Stomach (tissue), 8 donors: ENCODE measurements at regions not wholly inside any gene's neighbourhood (a gene's known extent, or its start where the extent isn't known, plus 50 kb on each side); places are given as distances from the start of the nearest gene placed in this dataset.
A peak's percentile ranks its signal among the peaks of the same experiment; 100 is the strongest.

ENCODE experiments used
- DNase-seq, 2 donors: peaks; one replicate each; pipeline versions ENCODE4 v3.0.0 to v3.0.0-alpha.2; 2013 to 2019
- H3K27ac ChIP-seq, 5 donors: fragments of 200-600 bp in 4 of 5; sonication (generic) in 4 of 5; one replicate each; pipeline ENCODE4 v1.5.1; 2013 to 2019; ENCODE audit warnings: mild to moderate bottlenecking in 1 of 5, moderate library complexity in 1 of 5
- H3K27me3 ChIP-seq, 3 donors: fragments of 200-600 bp; sonication (generic); one replicate each; pipeline ENCODE4 v1.5.1; 2017 to 2019; ENCODE audit warnings: mixed run types in 1 of 3
- H3K36me3 ChIP-seq, 4 donors: fragments of 200-600 bp; sonication (generic); 1 replicate in 3 of 4; 2 replicates in 1 of 4; pipeline ENCODE4 v1.5.1; 2016 to 2019
- H3K4me1 ChIP-seq, 4 donors: fragments of 200-600 bp; sonication (generic); one replicate each; pipeline ENCODE4 v1.5.1; 2016 to 2019
- H3K4me3 ChIP-seq, 4 donors: fragments of 200-600 bp; sonication (generic) in 3 of 4; one replicate each; pipeline ENCODE4 v1.5.1; 2016 to 2019; ENCODE audit warnings: mild to moderate bottlenecking in 1 of 4
- H3K9me3 ChIP-seq, 4 donors: fragments of 200-600 bp; sonication (generic); one replicate each; pipeline ENCODE4 v1.5.1; 2016 to 2019
- EP300 ChIP-seq: sonication (generic); formaldehyde crosslinking; IDR thresholded peaks from one replicate; pipeline ENCODE4 v1.6.1; 2017; ENCODE audit warnings: antibody characterized with exemption
- POLR2A ChIP-seq, 4 donors: fragments of 450-650 bp; IDR thresholded peaks; one replicate each; pipeline ENCODE4 v1.6.1; 2016; ENCODE audit warnings: antibody characterized with exemption in 4 of 4, control low read depth in 2 of 4, mild to moderate bottlenecking in 1 of 4, moderate library complexity in 1 of 4
- POLR2AphosphoS5 ChIP-seq, 3 donors: sonication (generic); formaldehyde crosslinking; IDR thresholded peaks; one replicate each; pipeline ENCODE4 v1.6.1; 2016; ENCODE audit warnings: antibody characterized with exemption in 3 of 3
- WGBS, 5 donors: extraction: QIAGEN DNeasy Blood & Tissue Kit in 3 of 5; methylation state at CpG; one replicate each; pipeline versions ENCODE4 v1.1.5 to v1.1.7; 2013 to 2018; 5-methylcytosine and 5-hydroxymethylcytosine counted together
- intact Hi-C: fragments of 100-400 bp; cut with DNase I; formaldehyde crosslinking; loops from one replicate; pipeline ENCODE4 v1.15.1; 2023; ENCODE audit warnings: low total_unique reads
- TF ChIP-seq, protein P1 (sequence below), 7 experiments: fragments of 450-650 bp in 4 of 7; fragments of 200-600 bp in 3 of 7; sonication (generic) in 3 of 7; IDR thresholded peaks; one replicate each; pipeline ENCODE4 v1.5.1; 2016 to 2019; ENCODE audit warnings: antibody characterized with exemption in 7 of 7, control low read depth in 2 of 7, mild to moderate bottlenecking in 1 of 7
- donor health status: healthy with polysubstance abuse.
- donor health status: Bipolar disorder and iron deficiency.
- donor health status: healthy.

DNA sequence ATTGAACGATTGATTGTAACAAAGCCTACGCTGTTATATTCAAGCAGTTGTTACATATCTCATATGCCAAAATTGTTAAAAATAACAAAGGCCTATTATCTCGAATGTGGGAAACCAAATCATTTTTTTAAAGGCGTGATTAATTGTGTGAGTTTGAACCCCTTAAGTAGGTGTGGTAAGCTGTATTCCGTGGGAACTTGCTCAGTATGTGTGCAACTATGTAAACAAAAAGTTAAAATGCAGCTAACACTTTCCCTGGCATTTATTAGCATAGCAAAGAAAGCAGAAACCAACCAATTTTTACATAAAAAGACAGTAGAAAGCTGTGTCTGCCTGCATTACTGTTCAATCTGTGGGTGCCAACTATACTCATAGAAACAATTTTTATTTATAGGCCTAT, 166.0 kb upstream of the HAND2 start:
- H3K4me1 ChIP-seq = no peaks in the 10 kb centered on the region
- peak in 1 of 2 donors; percentile 30 for DNase-seq
- intact Hi-C loops = no loop called here
- H3K27ac ChIP-seq = no peak overlapping the region
- no peaks in the 10 kb centered on the region for H3K36me3 ChIP-seq
- no peaks in the 10 kb centered on the region for H3K9me3 ChIP-seq
- 21 to 42% (median 29%) methylated on average over 5 of the region's 5 CpGs for WGBS, 5 donors
- H3K27me3 ChIP-seq = no peaks in the 10 kb centered on the region
- H3K4me3 ChIP-seq = no peak overlapping the region
- TF ChIP-seq POLR2AphosphoS5 (IDR thresholded peaks at IDR 0.05) = no peak
- TF ChIP-seq POLR2A (IDR thresholded peaks at IDR 0.05) = no peak
- no peak for TF ChIP-seq EP300
- TF ChIP-seq, protein P1, sequence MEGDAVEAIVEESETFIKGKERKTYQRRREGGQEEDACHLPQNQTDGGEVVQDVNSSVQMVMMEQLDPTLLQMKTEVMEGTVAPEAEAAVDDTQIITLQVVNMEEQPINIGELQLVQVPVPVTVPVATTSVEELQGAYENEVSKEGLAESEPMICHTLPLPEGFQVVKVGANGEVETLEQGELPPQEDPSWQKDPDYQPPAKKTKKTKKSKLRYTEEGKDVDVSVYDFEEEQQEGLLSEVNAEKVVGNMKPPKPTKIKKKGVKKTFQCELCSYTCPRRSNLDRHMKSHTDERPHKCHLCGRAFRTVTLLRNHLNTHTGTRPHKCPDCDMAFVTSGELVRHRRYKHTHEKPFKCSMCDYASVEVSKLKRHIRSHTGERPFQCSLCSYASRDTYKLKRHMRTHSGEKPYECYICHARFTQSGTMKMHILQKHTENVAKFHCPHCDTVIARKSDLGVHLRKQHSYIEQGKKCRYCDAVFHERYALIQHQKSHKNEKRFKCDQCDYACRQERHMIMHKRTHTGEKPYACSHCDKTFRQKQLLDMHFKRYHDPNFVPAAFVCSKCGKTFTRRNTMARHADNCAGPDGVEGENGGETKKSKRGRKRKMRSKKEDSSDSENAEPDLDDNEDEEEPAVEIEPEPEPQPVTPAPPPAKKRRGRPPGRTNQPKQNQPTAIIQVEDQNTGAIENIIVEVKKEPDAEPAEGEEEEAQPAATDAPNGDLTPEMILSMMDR (IDR thresholded peaks at IDR 0.05) = no peak

GRCh38 chr4:173685831-173686210, 155.8 kb upstream of the HAND2 start:
- intact Hi-C loops = no loop called here
- H3K27me3 ChIP-seq = no peaks in the 10 kb centered on the region
- no peak overlapping the region for H3K27ac ChIP-seq
- no peak for DNase-seq
- no peak overlapping the region for H3K4me3 ChIP-seq
- H3K9me3 ChIP-seq = no peaks in the 10 kb centered on the region
- H3K36me3 ChIP-seq = no peaks in the 10 kb centered on the region
- H3K4me1 ChIP-seq = no peaks in the 10 kb centered on the region
- TF ChIP-seq POLR2A (IDR thresholded peaks at IDR 0.05) (no peak), POLR2AphosphoS5 (IDR thresholded peaks at IDR 0.05) (no peak), EP300 (no peak)
- TF ChIP-seq, protein P1 (IDR thresholded peaks at IDR 0.05) = no peak

GRCh38 chr4:173685165-173685830, 155.3 kb upstream of the HAND2 start:
- H3K27ac ChIP-seq = no peak overlapping the region
- intact Hi-C loops = no loop called here

DNA sequence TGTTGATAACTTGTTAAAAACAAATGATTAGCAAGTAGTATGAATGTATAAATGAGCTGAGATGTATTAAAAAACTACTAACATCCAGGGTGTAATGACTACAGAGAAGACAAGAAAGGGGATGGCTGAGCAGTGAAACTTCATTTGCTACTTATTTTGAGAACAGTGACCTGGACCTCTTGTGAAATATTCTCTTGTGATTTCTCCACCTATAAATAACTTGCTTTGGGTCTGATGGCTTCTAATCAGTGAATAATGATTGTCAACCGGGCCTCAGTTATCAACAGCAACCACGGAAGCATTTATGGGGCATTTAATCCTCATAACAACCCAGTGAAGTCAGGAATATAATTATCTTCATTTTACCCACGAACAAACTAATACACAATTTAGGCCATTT, 154.2 kb upstream of the HAND2 start:
- no peak for DNase-seq
- intact Hi-C loops = no loop called here
- WGBS, 5 donors = 42 to 57% (median 53%) methylated on average over 3 of the region's 3 CpGs
- Histone ChIP-seq H3K9me3 (no peaks in the 10 kb centered on the region), H3K4me3 (no peak overlapping the region), H3K27me3 (no peaks in the 10 kb centered on the region), H3K4me1 (no peaks in the 10 kb centered on the region), H3K27ac (no peak overlapping the region), H3K36me3 (no peaks in the 10 kb centered on the region)
- no peak for TF ChIP-seq EP300
- TF ChIP-seq POLR2A (IDR thresholded peaks at IDR 0.05) = no peak
- no peak for TF ChIP-seq POLR2AphosphoS5 (IDR thresholded peaks at IDR 0.05)
- TF ChIP-seq, protein P1 (IDR thresholded peaks at IDR 0.05) = no peak

More at GRCh38 chr4:173685165-173685830, 155.3 kb upstream of the HAND2 start:
- H3K36me3 ChIP-seq = no peaks in the 10 kb centered on the region
- 59 to 75% (median 71%) methylated on average over 9 of the region's 9 CpGs for WGBS, 5 donors
- TF ChIP-seq EP300 (no peak), POLR2AphosphoS5 (IDR thresholded peaks at IDR 0.05) (no peak), POLR2A (IDR thresholded peaks at IDR 0.05) (no peak)
- TF ChIP-seq, protein P1 (IDR thresholded peaks at IDR 0.05) = no peak
- peak in 1 of 2 donors; percentile 18 for DNase-seq
- H3K4me1 ChIP-seq = no peaks in the 10 kb centered on the region
- H3K9me3 ChIP-seq = no peaks in the 10 kb centered on the region
- no peak overlapping the region for H3K4me3 ChIP-seq
- H3K27me3 ChIP-seq = no peaks in the 10 kb centered on the region
